Glutamatergic neuron (in vitro differentiated cells): ENCODE measurements at regions not wholly inside any gene's neighbourhood (a gene's known extent, or its start where the extent isn't known, plus 50 kb on each side); places are given as distances from the start of the nearest gene placed in this dataset.
A peak's percentile ranks its signal among the peaks of the same experiment; 100 is the strongest.
"Not testable (repeated sequence)": the region's sequence is repeated elsewhere in the genome, so short reads cannot be mapped to it uniquely, and the experiment has no call there.

ENCODE experiments used
- DNase-seq: peaks from one replicate; pipeline ENCODE4 v3.0.0; 2022
- H3K27ac Mint-ChIP-seq: one replicate; pipeline ENCODE4 v1.8.0; 2020; ENCODE audit warnings: mild to moderate bottlenecking, mixed read lengths, inconsistent platforms; ENCODE audit not compliant: unreplicated experiment
- H3K27me3 Mint-ChIP-seq: one replicate; pipeline ENCODE4 v1.8.0; 2020; ENCODE audit warnings: mild to moderate bottlenecking, moderate library complexity, mixed read lengths, inconsistent platforms; ENCODE audit not compliant: unreplicated experiment
- H3K36me3 Mint-ChIP-seq: one replicate; pipeline ENCODE4 v1.8.0; 2020; ENCODE audit warnings: mild to moderate bottlenecking, mixed read lengths, inconsistent platforms; ENCODE audit not compliant: unreplicated experiment
- H3K4me1 Mint-ChIP-seq: one replicate; pipeline ENCODE4 v1.8.0; 2020; ENCODE audit warnings: mild to moderate bottlenecking, low read depth, mixed read lengths, inconsistent platforms; ENCODE audit not compliant: unreplicated experiment
- H3K4me3 Mint-ChIP-seq: one replicate; pipeline ENCODE4 v1.8.0; 2020; ENCODE audit warnings: mild to moderate bottlenecking, mixed read lengths, inconsistent platforms; ENCODE audit not compliant: unreplicated experiment
- H3K9me3 Mint-ChIP-seq: one replicate; pipeline ENCODE4 v1.8.0; 2020; ENCODE audit warnings: mild to moderate bottlenecking, moderate library complexity, mixed read lengths, inconsistent platforms; ENCODE audit not compliant: unreplicated experiment
- CTCF ChIP-seq: fragments of 200-600 bp; sonication (generic); IDR thresholded peaks from one replicate; pipeline ENCODE4 v1.5.0; 2021; ENCODE audit not compliant: partially characterized antibody, unreplicated experiment

- no peak overlapping the region for H3K27ac Mint-ChIP-seq
- no peak overlapping the region for H3K4me3 Mint-ChIP-seq
- H3K27me3 Mint-ChIP-seq, result peaks cover 2% of the 10 kb centered on the region
- DNase-seq, result no peak
- H3K36me3 Mint-ChIP-seq, result no peaks in the 10 kb centered on the region
- H3K9me3 Mint-ChIP-seq, result peaks cover 2% of the 10 kb centered on the region
- no peak for TF ChIP-seq CTCF
- H3K4me1 Mint-ChIP-seq, result no peaks in the 10 kb centered on the region
Observed at GRCh38 chr6:9126878-9127560, 691.7 kb upstream of the SLC35B3 start.

DNA sequence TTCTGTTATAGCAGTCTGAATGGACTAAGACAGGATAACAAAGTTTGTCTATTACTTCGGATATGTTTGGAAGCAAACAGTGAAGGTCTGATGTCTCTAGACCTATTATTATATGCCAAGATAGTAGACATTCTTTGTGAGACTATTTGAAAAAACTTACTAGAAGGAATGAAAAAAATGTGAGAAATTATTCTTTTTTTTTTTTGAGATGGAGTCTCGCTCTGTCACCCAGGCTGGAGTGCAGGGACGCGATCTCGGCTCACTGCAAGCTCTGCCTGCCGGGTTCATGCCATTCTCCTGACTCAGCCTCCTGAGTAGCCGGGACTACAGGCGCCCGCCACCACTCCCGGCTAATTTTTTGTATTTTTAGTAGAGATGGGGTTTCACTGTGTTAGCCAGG, 690.7 kb upstream of the SLC35B3 start:
- H3K4me3 Mint-ChIP-seq, H3K36me3 Mint-ChIP-seq, H3K9me3 Mint-ChIP-seq, H3K27me3 Mint-ChIP-seq, H3K4me1 Mint-ChIP-seq, DNase-seq, H3K27ac Mint-ChIP-seq: not testable (repeated sequence)

- no peak for DNase-seq
- H3K27ac Mint-ChIP-seq, result no peak overlapping the region
- peaks cover 2% of the 10 kb centered on the region for H3K27me3 Mint-ChIP-seq
Observed at GRCh38 chr6:9121549-9121948, 686.2 kb upstream of the SLC35B3 start.

DNA sequence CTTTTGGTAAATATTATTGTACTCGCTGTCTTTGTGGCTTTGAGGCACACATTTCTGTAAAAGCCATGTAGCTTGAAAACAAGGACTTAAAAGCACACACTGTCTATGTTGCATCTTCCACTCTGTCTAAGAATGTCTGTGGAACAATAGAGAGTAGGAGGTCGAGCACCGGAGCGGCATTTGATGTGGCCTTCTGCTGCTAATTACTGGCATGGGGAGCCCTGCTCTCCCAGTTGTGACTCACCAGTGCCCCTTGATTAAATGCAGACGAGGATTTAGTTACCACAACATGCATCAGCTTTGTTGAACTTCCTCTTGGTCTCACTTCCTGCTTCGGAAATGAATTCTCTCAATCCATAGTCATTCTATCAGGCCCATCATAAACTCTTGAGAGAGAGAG, 680.7 kb upstream of the SLC35B3 start:
- Mint-ChIP-seq H3K9me3 (no peaks in the 10 kb centered on the region), H3K27me3 (peaks cover 2% of the 10 kb centered on the region)
- DNase-seq, result no peak

More at GRCh38 chr6:9121549-9121948, 686.2 kb upstream of the SLC35B3 start:
- H3K36me3 Mint-ChIP-seq, result no peaks in the 10 kb centered on the region
- no peak overlapping the region for H3K4me3 Mint-ChIP-seq
- no peak for TF ChIP-seq CTCF
- H3K4me1 Mint-ChIP-seq, result peaks cover under 1% of the 10 kb centered on the region
- peaks cover 2% of the 10 kb centered on the region for H3K9me3 Mint-ChIP-seq

GRCh38 chr6:9112544-9112943, 677.2 kb upstream of the SLC35B3 start:
- no peak for TF ChIP-seq CTCF
- no peaks in the 10 kb centered on the region for H3K9me3 Mint-ChIP-seq
- H3K36me3 Mint-ChIP-seq, result no peaks in the 10 kb centered on the region
- DNase-seq, result peak; percentile 30
- H3K27me3 Mint-ChIP-seq, result peaks cover 2% of the 10 kb centered on the region
- peaks cover 8% of the 10 kb centered on the region for H3K4me1 Mint-ChIP-seq
- H3K27ac Mint-ChIP-seq, result peak overlapping the region; percentile 13
- H3K4me3 Mint-ChIP-seq, result no peak overlapping the region

More for the DNA sequence above, 680.7 kb upstream of the SLC35B3 start:
- H3K36me3 Mint-ChIP-seq, result no peaks in the 10 kb centered on the region
- no peak overlapping the region for H3K4me3 Mint-ChIP-seq
- H3K4me1 Mint-ChIP-seq, result peaks cover 8% of the 10 kb centered on the region
- no peak for TF ChIP-seq CTCF
- H3K27ac Mint-ChIP-seq, result no peak overlapping the region
